CD4-positive, alpha-beta T cell treated with Interleukin-17A for 1 hour (primary cell): ENCODE measurements at regions not wholly inside any gene's neighbourhood (a gene's known extent, or its start where the extent isn't known, plus 50 kb on each side); places are given as distances from the start of the nearest gene placed in this dataset.
"Not testable (repeated sequence)": the region's sequence is repeated elsewhere in the genome, so short reads cannot be mapped to it uniquely, and the experiment has no call there.

Experiments used
- DNase-seq: peaks from one replicate; pipeline ENCODE4 v3.0.0-alpha.2; 2020

DNA sequence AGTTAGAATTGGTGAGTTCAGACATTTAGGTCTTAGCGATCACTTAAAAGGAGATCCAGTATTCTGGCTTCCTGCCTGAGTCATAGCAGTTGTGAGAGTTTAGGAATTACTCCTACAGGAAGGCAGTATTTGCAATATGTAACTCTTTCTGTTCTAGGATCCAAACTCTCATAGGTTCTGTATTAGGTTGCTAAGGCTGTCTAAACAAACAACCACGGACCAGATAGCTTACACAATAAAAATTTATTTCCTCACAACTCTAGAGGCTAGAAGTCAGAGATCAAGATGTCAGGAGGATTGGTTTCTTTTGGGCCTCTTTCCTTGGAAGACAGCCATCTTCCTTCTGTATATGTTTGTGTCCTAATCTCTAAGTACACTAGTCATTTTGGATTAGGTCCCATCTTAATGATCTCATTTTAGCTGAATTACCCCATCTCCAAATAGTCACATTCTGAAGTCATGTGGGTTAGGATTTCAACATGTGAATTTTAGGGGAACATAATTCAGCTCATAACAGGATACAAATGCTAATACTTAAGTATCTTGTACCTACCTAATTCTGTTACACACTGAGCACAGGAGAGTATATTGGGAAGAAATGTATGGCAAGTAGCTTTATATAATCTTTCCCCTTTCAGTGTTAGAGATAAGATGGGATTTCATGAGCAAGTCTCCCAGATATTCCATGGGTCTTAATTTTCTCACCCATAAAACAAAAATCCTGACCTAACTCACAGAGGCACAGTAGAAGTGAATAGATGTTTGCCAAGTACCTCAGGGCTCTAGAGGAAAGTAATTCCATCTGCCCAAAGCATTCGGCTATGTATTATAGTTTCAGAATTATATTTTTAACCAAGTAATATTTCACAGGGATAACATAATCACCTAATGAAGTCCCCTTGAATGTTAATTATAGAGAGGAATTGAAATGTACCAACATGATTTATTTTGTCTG is 144.4 kb downstream of the PTBP2 start:
- DNase-seq, result no peak

DNA sequence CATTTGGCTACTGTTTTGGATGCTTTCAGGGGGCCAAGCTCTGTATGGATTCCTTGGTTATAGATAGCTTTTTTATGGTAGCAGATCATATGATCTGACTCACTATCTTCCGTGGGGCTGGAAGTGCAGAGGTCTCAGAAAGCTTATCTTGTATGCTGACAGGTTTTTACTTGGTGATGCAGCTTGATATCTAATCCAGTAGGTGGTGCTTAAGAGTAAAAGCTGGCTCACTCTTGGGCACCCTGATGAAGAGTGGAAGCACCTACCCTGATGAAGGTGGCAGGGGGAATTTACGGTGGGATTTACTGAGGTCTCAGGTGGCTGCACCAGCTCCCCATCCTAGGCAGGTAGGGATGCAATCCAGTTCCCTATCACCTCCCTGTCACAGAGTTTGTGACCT is 151.2 kb downstream of the PTBP2 start:
- DNase-seq, result no peak

DNA sequence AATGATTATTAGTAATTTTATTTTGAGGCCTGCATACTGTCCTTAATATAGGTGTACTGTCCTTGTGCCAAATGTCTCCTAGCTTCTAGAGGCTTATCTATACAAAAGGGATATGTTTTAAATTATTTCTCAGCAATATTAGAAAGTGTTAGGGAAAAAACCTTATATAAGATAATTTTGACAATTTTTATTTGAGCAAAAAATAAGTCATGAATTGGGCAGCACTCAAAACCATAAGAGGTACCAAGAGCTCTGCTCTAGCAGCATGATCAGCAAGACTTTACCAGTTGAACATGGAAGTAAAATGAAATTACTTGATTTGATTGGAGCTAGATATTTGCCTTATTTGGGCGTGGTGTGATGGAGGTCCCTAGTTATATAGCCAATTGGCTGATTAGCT is 157.1 kb downstream of the PTBP2 start:
- DNase-seq, result no peak

DNA sequence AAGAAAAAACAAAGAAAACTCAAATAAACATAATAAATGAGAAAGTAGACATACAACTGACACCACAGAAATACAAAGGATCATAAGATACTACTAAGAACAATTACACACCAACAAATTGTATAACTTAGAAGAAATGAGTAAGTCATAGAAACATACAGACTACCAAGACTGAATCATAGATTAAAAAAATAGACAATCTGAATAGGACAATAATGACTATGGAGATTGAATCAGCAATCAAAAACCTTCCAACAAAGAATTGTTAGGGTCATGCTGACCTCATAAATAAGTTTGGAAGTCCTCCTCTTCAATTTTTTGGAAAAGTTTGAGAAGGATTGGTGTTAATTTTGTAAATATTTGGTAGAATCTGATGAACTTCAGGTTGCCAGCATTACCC is 159.0 kb downstream of the PTBP2 start:
- DNase-seq, result no peak

DNA sequence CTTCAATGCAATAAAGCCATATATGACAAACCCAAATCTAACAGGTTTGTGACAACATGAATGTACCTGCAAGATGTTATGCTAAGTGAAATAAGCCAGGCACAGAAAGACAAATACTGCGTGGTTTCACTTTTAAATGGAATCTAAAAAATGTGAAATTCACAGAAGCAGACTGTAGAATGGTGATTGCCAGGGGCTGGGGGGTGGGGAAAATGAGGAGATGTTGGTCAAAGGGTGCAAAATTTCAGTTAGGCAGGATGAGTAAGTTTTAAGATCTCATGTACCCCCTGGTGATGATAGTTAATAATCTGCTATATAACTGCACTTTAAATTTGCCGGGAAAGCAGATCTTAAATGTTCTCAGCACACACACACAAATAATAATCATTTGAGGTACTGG is 160.5 kb downstream of the PTBP2 start:
- no peak for DNase-seq

DNA sequence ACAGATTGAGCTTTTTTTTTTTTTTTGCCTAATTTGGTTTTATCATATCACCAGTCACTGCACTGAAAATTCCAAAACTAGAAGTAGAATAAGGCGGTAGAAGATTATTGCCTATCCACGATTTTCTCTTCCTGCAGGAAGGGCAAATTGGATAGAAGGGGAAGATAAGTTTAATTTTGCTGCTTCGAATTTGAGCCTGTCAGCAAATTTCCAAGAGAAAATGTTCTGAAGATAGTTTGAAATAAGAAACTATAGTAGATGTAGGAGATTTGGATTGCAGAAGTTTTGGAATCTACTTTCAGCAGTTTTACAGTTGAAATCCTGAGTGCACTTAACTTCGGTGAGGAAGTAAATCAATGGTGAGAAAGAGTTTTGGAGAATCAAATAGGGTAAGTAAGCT is 164.9 kb downstream of the PTBP2 start:
- no peak for DNase-seq

DNA sequence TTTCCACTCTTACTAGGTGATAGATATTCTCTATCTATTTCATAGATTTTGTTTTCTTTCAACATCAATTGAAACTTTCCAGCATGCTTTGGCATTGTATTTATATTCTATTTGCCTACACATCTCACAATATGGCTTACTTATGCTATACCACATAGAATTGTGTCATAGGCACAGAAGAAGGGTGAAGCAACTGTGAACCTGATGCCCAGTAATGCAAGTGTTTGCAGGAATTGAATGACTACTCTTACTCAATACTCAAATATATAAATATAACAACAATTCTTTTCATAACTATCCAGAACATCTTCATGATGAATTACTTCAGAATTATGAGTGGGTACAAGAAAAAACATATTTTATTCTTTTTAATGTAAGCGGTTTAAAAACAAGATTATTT is 165.9 kb downstream of the PTBP2 start:
- no peak for DNase-seq

DNA sequence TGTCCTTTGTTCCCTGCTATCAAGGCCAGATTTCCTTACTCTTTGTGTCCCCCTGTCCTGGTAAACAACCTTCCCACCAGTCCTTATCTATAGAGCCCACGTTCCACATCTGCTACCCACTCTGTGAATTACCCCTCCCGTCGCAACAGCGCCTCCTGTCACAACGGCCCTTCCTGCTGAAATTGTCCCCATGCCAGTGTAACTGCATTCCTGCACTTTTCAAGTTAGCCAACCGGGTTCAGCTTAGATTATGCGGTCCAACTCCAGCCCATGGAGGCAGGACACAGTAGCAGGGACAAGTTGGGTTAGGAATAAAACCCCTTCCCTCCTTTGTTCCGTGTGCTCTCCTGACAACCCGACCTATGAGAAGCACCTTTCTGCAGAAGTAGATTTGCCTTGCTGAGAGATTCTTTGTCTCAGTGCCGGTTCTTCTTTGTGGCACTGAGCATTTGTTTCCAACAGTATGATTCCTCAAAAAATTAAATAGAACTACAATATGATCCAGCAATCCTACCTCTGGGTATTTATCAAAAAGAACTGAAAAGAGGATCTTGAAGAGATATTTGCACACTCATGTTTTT is 180.3 kb downstream of the PTBP2 start:
- DNase-seq, result no peak

DNA sequence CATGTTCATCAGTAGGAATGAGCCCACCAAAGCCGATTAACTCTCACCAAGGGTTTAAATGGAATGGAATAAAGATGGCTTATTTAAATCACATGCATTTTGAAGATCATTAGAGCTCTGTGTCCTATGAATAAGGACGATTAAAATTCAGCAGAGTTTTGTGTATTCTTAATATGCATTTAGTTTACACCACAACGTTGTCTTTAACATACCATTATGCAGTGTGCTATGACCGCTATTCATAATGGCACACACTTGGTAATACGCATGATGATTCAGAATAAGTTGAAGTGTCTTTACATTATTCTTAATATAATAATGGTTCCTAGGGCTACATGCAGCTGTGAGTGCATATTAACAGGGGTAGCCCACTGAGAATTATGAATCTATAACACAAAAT is 190.7 kb downstream of the PTBP2 start:
- DNase-seq, result no peak

DNA sequence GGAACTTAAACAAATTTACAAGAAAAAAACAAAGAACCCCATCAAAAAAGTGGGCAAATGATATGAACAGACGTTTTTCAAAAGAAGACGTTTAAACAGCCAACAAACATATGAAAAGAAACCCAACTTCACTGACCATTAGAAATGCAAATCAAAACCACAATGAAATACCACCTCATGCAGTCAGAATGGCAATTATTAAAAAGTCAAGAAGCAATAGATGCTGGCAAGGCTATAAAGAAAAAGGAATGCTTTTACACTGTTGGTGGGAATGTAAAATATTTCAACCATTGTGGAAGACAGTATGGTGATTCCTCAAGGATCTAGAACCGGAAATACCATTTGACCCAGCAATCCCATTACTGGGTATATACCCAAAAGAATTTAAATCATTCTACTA is 194.1 kb downstream of the PTBP2 start:
- not testable (repeated sequence) for DNase-seq

DNA sequence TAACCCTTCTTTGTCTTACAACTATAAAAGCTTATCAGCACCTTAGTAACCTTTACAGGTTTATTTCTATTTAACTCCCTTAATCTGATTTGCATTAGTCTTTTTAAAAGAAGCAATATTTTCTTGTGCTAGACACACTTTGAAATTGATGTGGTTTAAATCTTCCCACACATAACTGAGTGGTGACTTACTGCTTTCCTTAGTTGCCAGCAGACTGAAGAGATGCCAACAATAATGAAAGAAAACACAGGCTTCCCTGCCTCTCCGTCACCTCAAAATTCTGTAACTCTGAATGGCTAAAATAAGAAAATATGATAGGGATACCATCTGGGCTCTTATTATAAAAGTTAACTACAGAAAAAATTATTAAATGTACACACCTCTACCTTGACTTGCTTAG is 196.8 kb downstream of the PTBP2 start:
- no peak for DNase-seq

DNA sequence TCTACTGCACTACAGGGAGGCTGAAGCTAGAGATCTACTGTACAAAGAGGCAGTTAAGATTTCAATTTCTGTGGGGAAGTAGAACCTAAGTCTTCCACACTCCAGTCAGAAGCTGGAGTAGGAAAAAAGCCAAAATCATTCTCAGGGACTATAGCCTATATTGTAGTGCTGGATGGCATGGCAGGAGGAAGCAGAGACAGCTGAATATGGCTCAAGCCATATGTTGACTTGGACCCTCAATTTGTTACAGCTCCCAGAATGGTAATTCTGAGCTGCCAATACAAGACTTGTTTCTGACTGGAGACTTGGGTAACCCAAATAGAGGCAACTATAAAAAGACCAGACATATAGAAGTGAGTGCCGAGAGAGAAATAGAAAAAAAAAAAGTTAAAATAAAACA is 200.6 kb downstream of the PTBP2 start:
- no peak for DNase-seq

DNA sequence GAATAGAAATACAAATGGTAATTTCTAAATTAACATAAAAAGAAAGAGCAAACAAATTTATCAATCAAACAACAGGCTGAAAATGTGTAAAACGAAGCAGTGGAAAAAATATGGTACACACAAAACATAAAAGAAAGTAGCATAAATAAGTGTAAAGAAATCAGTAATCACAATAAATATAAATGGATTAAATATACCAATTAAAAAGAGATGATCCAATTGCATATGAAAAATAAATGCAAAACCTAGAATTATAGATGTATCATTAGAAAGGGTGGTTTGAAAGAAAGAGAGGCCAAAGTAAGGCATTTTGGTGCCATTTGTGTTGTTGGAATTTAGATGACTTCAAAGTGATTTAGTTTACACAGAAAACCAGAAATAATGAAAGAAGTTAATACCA is 202.2 kb downstream of the PTBP2 start:
- no peak for DNase-seq

DNA sequence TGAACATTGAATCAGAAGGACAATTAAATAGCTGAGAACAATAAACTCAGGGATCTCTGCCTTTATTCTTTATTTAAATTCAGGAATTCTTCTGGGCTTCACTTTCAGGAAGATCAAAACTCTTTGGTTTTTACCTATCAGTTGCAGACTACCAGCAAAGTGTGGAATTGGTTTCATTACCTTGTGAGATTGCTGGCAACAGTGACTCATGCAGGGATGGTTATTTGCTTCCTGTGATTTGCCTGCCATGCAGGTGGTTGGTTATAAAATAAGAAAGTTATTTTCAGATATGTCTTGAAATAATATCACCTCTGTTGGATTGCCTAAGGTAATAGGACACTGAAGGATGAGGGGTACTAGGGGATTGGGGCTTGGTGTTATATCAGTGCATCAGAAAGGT is 204.6 kb downstream of the PTBP2 start:
- DNase-seq, result no peak

DNA sequence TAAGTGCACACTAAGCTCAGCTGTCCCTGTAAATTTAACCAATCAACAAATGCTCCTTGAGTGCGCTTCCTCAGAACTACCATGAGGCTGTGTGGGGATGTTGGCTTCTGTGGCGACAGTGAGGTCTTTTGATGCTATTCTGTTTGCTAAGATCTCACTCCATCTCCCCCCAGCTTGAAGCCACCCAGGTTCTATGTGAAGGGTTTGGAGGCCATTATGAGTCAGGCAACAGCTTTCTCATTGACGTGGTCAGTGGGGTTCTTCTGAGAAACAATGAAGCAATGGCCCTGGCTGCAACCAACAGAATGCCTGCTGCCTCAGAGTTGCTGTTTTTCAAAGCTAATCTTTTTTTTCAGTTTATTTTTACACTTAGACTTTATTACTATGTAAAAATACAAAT is 205.5 kb downstream of the PTBP2 start:
- no peak for DNase-seq

DNA sequence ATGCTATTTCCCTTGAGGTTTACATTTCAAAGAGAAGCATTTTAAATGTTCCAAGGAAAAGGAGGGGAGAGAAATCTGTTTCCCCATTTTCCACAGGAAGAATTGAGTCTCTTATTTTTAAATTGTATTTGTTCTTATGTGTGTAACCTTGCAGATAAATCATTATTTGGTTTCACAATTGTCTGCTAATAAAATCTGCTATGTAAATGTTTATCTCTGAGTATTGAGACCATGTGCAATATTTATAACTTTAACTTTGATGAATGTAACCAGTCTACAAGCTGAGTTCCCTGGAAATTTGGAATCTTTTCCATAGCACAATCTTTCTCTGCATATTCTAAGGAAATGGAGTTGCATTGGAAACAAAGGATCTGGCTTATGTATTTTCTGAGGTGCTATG is 209.6 kb downstream of the PTBP2 start:
- DNase-seq, result no peak

DNA sequence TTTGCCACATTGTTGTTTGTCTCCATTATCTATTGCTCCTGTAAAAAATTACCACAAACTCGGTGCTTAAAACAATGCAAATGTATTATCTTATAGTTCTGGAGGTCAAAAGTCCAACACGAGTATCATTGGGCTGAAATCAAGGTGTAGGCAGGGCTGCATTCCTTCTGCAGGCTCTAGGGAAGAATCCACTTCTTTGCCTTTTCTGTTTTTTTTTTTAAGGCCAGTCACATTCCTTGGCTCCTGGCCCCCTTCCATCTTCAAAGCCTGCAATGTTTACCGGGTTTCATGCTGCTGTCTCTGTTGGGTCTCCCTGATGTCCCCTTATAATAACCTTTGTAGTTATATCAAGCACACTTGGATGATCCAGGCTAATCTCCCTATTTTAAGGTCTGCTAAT is 212.7 kb downstream of the PTBP2 start:
- no peak for DNase-seq

DNA sequence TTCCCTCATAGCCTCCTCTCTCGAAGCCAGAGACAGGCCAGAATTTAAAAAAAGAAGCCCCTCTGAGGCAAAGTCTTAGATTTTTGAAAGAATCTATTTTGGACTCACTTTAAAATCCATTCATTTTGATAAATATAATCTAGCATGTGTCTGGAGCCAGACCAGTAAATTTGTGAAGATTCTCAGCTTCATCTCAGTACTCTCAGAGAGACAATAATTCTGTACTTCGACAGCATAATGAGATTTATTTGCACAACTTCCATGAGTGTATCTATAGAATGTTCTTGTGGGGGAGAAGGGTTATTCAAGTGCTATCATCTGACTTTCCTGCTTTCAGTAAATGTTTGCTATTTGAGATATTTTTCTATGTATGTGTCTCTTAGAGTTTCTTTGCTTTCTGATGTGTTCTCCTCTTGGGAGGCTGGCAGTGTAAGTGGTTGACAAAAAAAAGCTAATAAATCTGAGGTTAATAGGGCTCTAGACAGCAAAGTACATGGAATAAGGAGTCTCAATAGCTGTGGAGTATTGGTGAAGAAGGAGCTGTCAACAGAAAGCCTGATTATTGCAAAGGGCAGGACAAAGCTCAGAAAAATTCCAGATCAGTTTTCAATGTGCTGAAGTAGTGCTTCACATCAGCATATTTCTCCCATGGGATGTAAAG is 223.0 kb downstream of the PTBP2 start:
- no peak for DNase-seq

DNA sequence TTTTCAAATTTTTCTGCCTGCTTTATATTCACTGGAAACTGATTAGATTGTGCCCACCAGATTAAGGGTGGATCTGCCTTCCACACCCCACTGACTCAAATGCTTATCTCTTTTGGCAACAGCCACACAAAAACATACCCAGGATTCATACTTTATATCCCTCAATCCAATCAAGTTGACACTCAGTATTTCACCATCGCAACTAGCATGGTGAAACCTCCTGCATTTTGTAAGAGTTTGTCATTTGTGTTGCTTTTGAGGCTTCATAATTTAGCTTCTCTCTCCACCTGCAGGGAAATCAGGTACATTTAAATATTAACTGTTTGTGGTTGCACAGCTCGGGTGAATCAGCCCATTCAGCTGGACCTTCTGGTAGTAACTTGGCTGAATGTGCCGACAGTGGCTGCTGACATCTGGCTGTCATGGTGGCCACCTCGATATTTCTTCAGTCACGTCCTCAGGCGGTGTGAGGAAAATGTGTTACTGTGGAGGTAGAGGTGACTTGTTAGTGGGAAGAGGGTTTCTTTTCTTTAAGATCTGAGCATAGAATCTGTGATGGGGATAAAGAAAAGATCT is 224.0 kb downstream of the PTBP2 start:
- no peak for DNase-seq

DNA sequence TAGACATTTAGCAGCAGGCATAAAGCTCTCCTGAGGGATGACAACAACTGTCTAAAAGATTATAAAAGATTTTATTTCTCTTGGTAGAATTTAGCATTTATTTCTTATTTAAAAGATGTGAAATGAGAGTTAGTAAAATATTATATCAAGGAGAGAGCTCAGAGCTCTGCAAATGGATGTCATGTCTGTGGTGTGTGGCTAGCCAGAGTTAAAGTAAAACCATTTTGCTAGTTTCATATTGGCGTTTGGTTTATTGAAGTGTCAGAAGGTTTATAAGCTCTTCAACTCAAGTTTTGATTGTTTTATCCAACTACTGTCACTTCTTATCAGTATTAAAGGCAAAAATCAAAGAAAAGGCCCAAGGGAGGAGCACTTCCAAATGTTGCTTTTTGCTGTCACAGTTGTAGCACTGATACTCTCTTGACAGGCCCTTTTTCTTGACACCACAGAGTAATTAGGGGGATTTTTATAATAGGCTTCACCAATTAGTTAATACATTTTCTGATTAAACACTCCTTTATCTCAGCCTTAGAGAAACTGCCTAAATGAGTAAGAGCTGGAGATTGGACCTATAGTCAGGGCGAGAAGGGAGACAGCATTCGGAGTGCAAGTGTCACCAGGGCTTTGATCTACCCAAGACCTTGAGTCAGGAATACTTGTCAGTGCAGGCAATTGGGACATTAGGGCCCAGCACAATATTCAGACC is 233.9 kb downstream of the PTBP2 start:
- DNase-seq, result no peak

DNA sequence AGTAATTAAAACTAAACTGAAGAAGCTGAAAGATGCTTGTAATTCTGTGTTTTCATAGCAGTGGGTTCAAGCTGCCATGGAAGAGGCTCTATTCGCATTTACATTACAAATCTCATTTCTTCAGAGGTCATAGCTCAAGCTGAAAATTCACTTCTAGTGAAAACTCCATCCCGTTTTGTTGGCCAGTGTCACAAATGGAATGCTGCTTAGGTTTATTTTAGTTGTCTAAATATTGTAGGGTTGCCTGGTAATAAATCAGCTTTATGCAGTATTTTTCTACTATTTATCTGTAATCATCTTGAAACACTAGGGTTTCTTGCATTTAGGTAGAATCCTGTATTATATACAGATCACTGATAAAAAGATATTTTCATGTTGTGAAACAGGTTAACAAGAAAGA is 240.6 kb downstream of the PTBP2 start:
- DNase-seq, result no peak

DNA sequence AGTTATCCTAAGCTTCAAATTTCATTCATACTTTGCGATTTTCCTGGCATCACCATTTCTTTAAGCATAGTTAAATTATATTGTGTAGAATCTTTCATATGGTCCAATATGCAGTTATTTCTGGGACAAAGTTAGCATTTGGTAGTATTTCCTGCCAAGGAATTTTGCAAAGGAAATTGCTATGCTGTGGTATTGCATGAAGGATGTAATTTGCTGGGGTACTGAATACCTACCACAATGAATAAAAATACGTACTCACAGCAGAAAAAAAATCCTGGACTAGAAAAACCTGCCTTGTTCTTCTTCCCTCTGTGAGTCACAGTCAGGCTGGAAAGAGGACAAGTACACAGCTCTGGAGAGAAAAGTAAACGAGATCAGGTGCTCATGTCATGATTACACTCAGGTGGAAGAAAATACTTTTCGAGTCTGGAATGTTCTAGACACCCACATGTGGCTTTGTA is 241.2 kb downstream of the PTBP2 start:
- no peak for DNase-seq

DNA sequence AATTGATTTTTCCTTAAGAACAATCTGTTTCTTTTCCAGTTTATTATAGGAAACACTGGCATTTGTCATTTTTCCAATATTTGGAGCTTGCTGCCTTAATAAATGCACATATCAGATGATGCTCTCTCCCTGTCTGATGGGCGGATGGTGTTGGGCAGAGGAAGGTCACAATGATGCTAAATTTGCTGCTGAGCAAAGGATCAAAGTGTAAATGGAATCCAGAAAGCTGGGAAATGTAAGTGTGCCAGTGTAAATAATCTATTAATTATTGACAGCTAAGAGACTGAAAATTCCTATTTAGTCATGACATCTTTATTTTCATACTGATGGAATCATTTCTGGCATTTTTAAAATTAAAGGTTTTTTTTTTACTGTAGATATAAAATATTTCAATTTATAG is 243.2 kb downstream of the PTBP2 start:
- no peak for DNase-seq
